Calu3 (cell line): ENCODE measurements at regions not wholly inside any gene's neighbourhood (a gene's known extent, or its start where the extent isn't known, plus 50 kb on each side); places are given as distances from the start of the nearest gene placed in this dataset.

Source experiments
- BruUV-seq: library from RNA; stranded (reverse); fragments of 400-500 nt; replicated peaks from 2 replicates; lab custom pipeline; 2021; lab: Mats Ljungman, UMichigan
- CTCF ChIA-PET: fragments of 300-600 bp; sonication (Branson Sonifier 250); formaldehyde crosslinking; loops from one replicate; lab custom pipeline; 2022; ENCODE audit warnings: antibody characterized with exemption; lab: Charles Lee
- DNase-seq: peaks from one replicate; pipeline ENCODE4 v3.0.0; 2022
- H3K27ac Mint-ChIP-seq: one replicate; pipeline ENCODE4 v1.8.0; 2022; ENCODE audit warnings: mixed read lengths; ENCODE audit not compliant: unreplicated experiment
- H3K27me3 Mint-ChIP-seq: one replicate; pipeline ENCODE4 v1.8.0; 2022; ENCODE audit warnings: mixed read lengths; ENCODE audit not compliant: unreplicated experiment
- H3K36me3 Mint-ChIP-seq: one replicate; pipeline ENCODE4 v1.8.0; 2022; ENCODE audit warnings: mild to moderate bottlenecking, moderate library complexity, mixed read lengths; ENCODE audit not compliant: insufficient read depth, unreplicated experiment
- H3K4me1 Mint-ChIP-seq: one replicate; pipeline ENCODE4 v1.8.0; 2022; ENCODE audit warnings: mild to moderate bottlenecking, low read depth, mixed read lengths; ENCODE audit not compliant: unreplicated experiment
- H3K4me3 Mint-ChIP-seq: one replicate; pipeline ENCODE4 v1.8.0; 2022; ENCODE audit warnings: mild to moderate bottlenecking, low read depth, moderate library complexity, mixed read lengths; ENCODE audit not compliant: unreplicated experiment
- H3K9me3 Mint-ChIP-seq: one replicate; pipeline ENCODE4 v1.8.0; 2022; ENCODE audit warnings: low read depth, mixed read lengths; ENCODE audit not compliant: unreplicated experiment
- CTCF ChIP-seq: fragments of 200-600 bp; IDR thresholded peaks from one replicate; pipeline ENCODE4 v1.8.0; 2022; ENCODE audit warnings: antibody characterized with exemption; ENCODE audit not compliant: unreplicated experiment
- intact Hi-C: fragments of 100-400 bp; cut with micrococcal nuclease; formaldehyde crosslinking; loops from one replicate; pipeline ENCODE4 v1.10.0; 2022; ENCODE audit not compliant: unreplicated experiment

GRCh38 chr9:12178634-12179033 is 514.6 kb upstream of the TYRP1 start:
- DNase-seq, result no peak
- no TSS peak for BruUV-seq
- Mint-ChIP-seq H3K4me3 (no peak overlapping the region), H3K27ac (no peak overlapping the region), H3K27me3 (no peaks in the 10 kb centered on the region), H3K9me3 (no peaks in the 10 kb centered on the region), H3K4me1 (no peaks in the 10 kb centered on the region), H3K36me3 (no peaks in the 10 kb centered on the region)
- intact Hi-C loops, result no loop called here
- CTCF ChIA-PET, result no interaction called here
- no peak for TF ChIP-seq CTCF

DNA sequence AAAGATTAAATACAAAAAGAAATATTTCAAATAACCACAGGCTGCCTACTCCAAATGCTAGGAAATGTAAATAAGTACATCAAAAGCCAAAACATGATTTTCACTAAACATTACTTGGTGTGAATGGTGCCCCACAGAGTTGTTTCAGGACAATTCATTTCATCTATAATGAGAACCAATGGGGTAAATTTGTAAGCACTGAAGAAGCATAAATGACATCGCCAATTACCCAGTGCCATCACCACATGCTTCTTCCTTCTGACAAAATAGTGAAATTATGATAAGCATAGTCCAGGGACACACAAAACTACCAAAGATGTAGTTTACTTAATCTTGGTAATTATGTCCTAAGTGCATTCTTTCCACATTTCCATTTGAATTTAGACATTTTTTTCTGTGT is 510.4 kb upstream of the TYRP1 start:
- CTCF ChIA-PET, result no interaction called here
- H3K4me1 Mint-ChIP-seq, result no peaks in the 10 kb centered on the region
- no peaks in the 10 kb centered on the region for H3K9me3 Mint-ChIP-seq
- BruUV-seq, result no TSS peak
- intact Hi-C loops, result no loop called here
- no peak overlapping the region for H3K4me3 Mint-ChIP-seq
- no peak overlapping the region for H3K27ac Mint-ChIP-seq
- H3K36me3 Mint-ChIP-seq, result no peaks in the 10 kb centered on the region
- DNase-seq, result no peak
- TF ChIP-seq CTCF, result no peak
- H3K27me3 Mint-ChIP-seq, result no peaks in the 10 kb centered on the region

DNA sequence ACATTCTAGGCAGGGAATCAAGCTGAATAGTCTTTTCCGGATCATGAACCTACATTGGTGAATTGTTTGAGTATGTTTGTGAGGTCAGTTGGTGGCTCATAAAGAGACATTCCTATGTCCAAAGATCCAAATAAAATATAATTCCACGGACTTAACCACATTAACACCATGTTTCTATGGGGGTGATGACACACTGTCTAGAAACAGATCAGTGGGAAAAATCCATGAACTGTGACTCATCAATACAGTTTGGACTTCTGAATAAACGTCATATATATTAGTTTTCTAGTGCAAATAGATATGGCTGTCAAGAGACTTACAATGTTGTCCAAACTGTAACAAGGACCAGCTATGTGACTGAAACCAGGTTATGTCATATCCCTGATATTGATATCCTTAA is 509.9 kb upstream of the TYRP1 start:
- CTCF ChIA-PET, result no interaction called here
- H3K4me1 Mint-ChIP-seq, result no peaks in the 10 kb centered on the region
- H3K9me3 Mint-ChIP-seq, result no peaks in the 10 kb centered on the region
- intact Hi-C loops, result no loop called here
- no peaks in the 10 kb centered on the region for H3K27me3 Mint-ChIP-seq
- no peak for TF ChIP-seq CTCF
- H3K27ac Mint-ChIP-seq, result no peak overlapping the region
- H3K36me3 Mint-ChIP-seq, result no peaks in the 10 kb centered on the region
- BruUV-seq, result no TSS peak
- no peak overlapping the region for H3K4me3 Mint-ChIP-seq
- DNase-seq, result no peak

GRCh38 chr9:12185856-12186255 is 507.3 kb upstream of the TYRP1 start:
- no peaks in the 10 kb centered on the region for H3K36me3 Mint-ChIP-seq

More at GRCh38 chr9:12185856-12186255, 507.3 kb upstream of the TYRP1 start:
- no peak overlapping the region for H3K27ac Mint-ChIP-seq
- H3K4me1 Mint-ChIP-seq, result no peaks in the 10 kb centered on the region
- intact Hi-C loops, result no loop called here
- CTCF ChIA-PET, result no interaction called here
- no peaks in the 10 kb centered on the region for H3K9me3 Mint-ChIP-seq
- no TSS peak for BruUV-seq
- DNase-seq, result no peak
- H3K27me3 Mint-ChIP-seq, result no peaks in the 10 kb centered on the region
- H3K4me3 Mint-ChIP-seq, result no peak overlapping the region
- no peak for TF ChIP-seq CTCF
